Ovary (tissue), 3 donors: ENCODE measurements at regions not wholly inside any gene's neighbourhood (a gene's known extent, or its start where the extent isn't known, plus 50 kb on each side); places are given as distances from the start of the nearest gene placed in this dataset.

ENCODE experiments used
- CTCF ChIP-seq, 3 donors: fragments of 450-650 bp in 2 of 3; fragments of 200-600 bp in 1 of 3; IDR thresholded peaks; one replicate each; pipeline versions ENCODE4 v1.5.1 to v1.8.0; 2016 to 2022; ENCODE audit warnings: antibody characterized with exemption in 3 of 3, mild to moderate bottlenecking in 1 of 3
- POLR2A ChIP-seq: fragments of 450-650 bp; IDR thresholded peaks from one replicate; pipeline ENCODE4 v1.6.1; 2017; ENCODE audit warnings: antibody characterized with exemption, mild to moderate bottlenecking, moderate library complexity
- donor health status: DM: no; HTN: no; CAD: no.

GRCh38 chr9:18202924-18203323 is 271.0 kb upstream of the ADAMTSL1 start:
- TF ChIP-seq CTCF (IDR thresholded peaks at IDR 0.05): no peak
- no peak for TF ChIP-seq POLR2A
